ENCODE measurements at regions not wholly inside any gene's neighbourhood (a gene's known extent, or its start where the extent isn't known, plus 50 kb on each side); places are given as distances from the start of the nearest gene placed in this dataset.

- TF ChIP-seq ZFP36 (IDR thresholded peaks at IDR 0.05; ENCODE audit: borderline replicate concordance, partially characterized antibody): no peak
- no peak for TF ChIP-seq MAX (IDR thresholded peaks at IDR 0.05)
- no peak for TF ChIP-seq POLR2A (IDR thresholded peaks at IDR 0.05; ENCODE audit: low read length)
- TF ChIP-seq EP300 (IDR thresholded peaks at IDR 0.05): no peak
- TF ChIP-seq CTCF (IDR thresholded peaks at IDR 0.05): no peak
- no peak for TF ChIP-seq EHMT2 (IDR thresholded peaks at IDR 0.05; ENCODE audit: low read depth)
- no peak for TF ChIP-seq POLR2AphosphoS2 (conservative IDR thresholded peaks at IDR 0.05; ENCODE audit: low read length)
Observed at GRCh38 chr6:154914288-154914687, 80.8 kb upstream of the TIAM2 start.
